ENCODE measurements at regions not wholly inside any gene's neighbourhood (a gene's known extent, or its start where the extent isn't known, plus 50 kb on each side); places are given as distances from the start of the nearest gene placed in this dataset.

DNA sequence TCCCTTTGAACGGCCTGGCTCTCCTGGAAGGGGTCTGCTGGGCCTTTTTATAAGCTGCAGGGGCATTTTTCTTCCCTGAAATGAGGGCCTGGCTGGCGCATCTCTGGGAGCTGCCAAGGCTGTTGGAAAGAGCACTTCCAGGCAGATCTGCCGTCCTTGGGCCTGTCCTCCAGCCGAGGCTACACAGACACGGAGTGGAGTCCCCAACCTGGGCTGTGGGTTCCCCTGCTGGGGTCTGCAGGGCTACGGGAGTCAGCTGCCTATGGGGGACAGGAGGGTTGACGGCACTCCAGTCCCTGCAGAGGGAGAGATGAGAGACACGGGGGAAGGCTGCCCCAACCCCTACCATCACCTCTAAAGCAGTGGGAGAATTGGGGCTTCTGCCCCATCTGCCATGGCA, 606.6 kb downstream of the TBC1D22A start:
- in situ Hi-C loops (cut with HindIII; ENCODE audit: extremely low pct_ligation_motif_present, low pct_unique_long_range_greater_than_20kb) (no loop called here), intact Hi-C loops (cut with micrococcal nuclease; ENCODE audit: unreplicated experiment) (no loop called here)
- Histone ChIP-seq H3K9me3 (ENCODE audit: low read length) (no peaks in the 10 kb centered on the region), H4K20me1 (ENCODE audit: insufficient read depth, low read length) (no peaks in the 10 kb centered on the region), H3K4me3 (replicated peaks in 1 of 3; ENCODE audit: insufficient read depth in 1 of 3, low read depth in 2 of 3, low read length in 3 of 3) (no peak overlapping the region), H3K27ac (ENCODE audit: extremely low read length, insufficient read depth, low read length) (no peak overlapping the region), H3K79me2 (ENCODE audit: insufficient read depth, low read length) (no peaks in the 10 kb centered on the region), H2AFZ (ENCODE audit: low read length) (no peak overlapping the region), H3K9ac (ENCODE audit: insufficient read depth, low read depth, low read length) (no peak overlapping the region), H3K4me2 (ENCODE audit: low read depth, low read length) (no peak overlapping the region), H3K36me3 (replicated peaks in 1 of 2; ENCODE audit: control insufficient read depth in 1 of 2, insufficient read depth in 2 of 2, low read length in 2 of 2) (no peaks in the 10 kb centered on the region), H3K27me3 (ENCODE audit: control insufficient read depth in 1 of 2, insufficient read depth in 2 of 2, low read length in 2 of 2) (peaks cover 5 to 56% of the 10 kb centered on the region in 2 experiments; a peak in 3 of 5 replicates), H3K4me1 (ENCODE audit: insufficient read depth, low read length) (no peaks in the 10 kb centered on the region)
- FAIRE-seq (no peak), DNase-seq (ENCODE audit: low spot score) (no peak), ATAC-seq (no peak)
- POLR2A ChIA-PET: no interaction called here
- WGBS (ENCODE audit: low lambda C conversion rate): 0% methylated on average over 1 of the region's 8 CpGs
- BruUV-seq (replicated peaks): no TSS peak
- TF ChIP-seq, protein P1, sequence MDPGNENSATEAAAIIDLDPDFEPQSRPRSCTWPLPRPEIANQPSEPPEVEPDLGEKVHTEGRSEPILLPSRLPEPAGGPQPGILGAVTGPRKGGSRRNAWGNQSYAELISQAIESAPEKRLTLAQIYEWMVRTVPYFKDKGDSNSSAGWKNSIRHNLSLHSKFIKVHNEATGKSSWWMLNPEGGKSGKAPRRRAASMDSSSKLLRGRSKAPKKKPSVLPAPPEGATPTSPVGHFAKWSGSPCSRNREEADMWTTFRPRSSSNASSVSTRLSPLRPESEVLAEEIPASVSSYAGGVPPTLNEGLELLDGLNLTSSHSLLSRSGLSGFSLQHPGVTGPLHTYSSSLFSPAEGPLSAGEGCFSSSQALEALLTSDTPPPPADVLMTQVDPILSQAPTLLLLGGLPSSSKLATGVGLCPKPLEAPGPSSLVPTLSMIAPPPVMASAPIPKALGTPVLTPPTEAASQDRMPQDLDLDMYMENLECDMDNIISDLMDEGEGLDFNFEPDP (CRISPR knock-in tag; conservative IDR thresholded peaks at IDR 0.05): no peak
- no peak for TF ChIP-seq SIN3A (IDR thresholded peaks at IDR 0.05; ENCODE audit: borderline replicate concordance, low read depth, low read length)
- no peak for TF ChIP-seq SRSF9 (IDR thresholded peaks at IDR 0.05; ENCODE audit: borderline replicate concordance, insufficient read depth, low read depth, low read length, poor library complexity, severe bottlenecking)
- no peak for TF ChIP-seq ZBTB21 (CRISPR knock-in tag; IDR thresholded peaks at IDR 0.05)
- no peak for TF ChIP-seq ZMYM4 (CRISPR knock-in tag; IDR thresholded peaks at IDR 0.05)
- TF ChIP-seq ELF3 (CRISPR knock-in tag; IDR thresholded peaks at IDR 0.05): no peak
- no peak for TF ChIP-seq GABPA (IDR thresholded peaks at IDR 0.05; ENCODE audit: low read depth, low read length)
- TF ChIP-seq GABPA (CRISPR knock-in tag; IDR thresholded peaks at IDR 0.05; ENCODE audit: low read depth): no peak
- CTCF ChIA-PET (ENCODE audit: low intra/inter-chr PET ratio, low total read pairs): no interaction called here

Data from HepG2 (cell line).